Dermis microvascular lymphatic vessel endothelial cell (primary cell): ENCODE measurements at regions not wholly inside any gene's neighbourhood (a gene's known extent, or its start where the extent isn't known, plus 50 kb on each side); places are given as distances from the start of the nearest gene placed in this dataset.

ENCODE experiments used
- DNase-seq, 2 donors: peaks; one replicate each; pipeline versions ENCODE4 v3.0.0 to v3.0.0-alpha.2; 2010; ENCODE audit warnings: low read depth in 2 of 2

DNA sequence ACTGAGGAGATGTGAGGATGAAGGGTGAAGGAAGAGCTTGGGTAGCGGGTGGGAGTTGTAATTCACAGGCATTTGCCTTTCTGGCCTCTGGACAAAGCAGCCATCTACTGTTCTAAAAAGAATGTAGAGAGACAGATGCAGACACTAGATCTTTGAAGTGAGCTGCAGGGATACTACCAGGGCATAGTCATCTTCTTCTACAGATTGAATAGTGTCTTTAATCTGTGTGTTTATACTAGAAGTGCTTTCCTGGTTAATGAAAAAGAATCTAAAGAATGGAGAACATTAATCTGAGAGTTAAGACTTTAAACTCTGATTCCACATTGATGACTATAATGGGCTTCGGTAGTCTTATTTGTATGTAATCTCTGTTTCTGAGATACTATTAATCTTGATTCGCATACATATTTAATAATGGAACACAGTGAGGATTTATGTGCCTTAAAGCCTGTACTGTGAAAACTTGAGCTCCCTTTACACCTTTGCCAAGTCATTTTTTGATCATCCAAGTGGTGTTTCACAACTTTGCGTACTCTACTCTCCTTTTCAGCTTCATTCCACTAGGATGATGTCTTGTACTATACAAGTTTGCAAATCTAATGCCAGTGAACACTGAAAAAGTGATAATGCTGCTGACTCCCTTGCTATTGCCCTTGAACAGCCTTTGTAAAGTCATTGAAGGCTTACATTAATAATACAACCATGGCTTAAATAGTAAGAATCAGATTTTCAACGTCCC lies 2199.4 kb upstream of the PCDH20 start:
- DNase-seq, result no peak

DNA sequence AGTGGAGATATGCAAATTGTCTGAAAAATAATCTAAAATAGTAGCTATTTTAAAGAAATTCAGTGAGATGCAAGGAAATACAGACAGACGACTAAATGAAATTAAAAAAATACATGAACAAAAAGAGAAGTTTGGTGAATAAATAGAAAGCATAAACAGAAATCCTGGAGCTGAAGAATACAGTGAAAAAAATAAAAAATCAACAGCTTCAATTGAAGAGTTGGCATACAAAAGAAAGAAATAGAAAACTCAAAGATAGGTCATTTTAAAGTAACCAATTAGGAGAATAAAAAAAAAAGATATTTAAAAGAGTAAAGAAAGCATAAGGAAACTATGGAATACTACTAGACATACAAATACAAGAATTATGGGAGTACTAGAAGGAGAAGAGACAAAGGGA lies 2191.5 kb upstream of the PCDH20 start:
- no peak for DNase-seq

DNA sequence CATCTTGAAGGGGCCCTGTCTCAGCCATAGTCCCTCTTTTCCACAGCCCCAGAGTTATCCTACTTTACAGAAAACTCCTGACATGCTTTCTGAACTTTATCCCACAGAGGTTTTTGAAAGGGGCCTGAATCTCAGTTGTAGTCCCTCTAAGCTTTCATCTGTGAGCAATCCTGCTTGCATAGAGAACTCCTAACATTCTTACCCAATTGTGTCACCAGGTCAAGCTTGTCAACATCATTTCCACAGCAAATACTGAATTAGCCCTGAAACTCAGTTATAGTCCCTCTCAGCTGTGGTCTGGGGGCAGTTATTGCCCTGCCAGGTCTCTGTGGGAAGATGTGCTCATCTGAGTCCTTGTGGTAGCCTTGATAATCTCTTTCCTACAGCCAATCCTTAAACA lies 2190.3 kb upstream of the PCDH20 start:
- DNase-seq, result no peak

DNA sequence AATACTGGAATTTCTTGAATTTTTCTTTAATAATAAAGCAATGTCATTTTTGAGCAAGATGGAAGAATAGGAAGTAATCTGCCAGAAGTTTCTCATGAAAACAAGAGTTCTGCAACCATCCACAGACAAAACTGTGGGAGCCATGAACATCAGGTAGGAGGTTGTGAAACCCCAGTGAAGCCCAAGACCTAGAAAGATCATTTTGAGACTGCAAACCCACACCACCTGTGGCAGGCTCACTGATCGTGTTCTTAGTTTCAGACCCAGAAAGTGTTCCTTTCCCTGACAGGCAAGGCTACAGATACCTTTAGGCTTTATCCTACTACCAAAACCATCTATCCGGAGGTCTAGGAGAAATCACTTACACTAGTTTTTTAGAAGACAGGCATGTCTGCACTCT lies 2189.8 kb upstream of the PCDH20 start:
- DNase-seq, result no peak

DNA sequence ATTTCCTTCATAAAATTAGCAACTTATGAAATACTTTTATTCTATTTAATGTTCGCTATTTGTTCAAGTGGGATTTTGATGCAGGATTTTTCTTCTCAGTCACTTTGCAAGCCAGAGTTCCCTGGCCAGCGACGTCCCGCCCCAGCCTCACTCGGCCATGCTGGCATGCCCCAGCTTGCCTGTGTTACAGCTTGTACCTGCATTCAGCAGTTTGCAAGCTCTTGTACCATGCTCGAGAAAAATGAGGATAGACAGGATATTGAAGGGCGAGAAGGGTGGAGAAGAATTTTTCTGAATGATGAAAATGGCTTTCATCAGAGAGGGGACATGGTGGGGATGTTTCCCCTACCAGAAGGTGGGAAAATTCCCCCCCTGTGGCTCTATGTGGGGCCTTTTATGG lies 2180.2 kb upstream of the PCDH20 start:
- DNase-seq, result no peak

DNA sequence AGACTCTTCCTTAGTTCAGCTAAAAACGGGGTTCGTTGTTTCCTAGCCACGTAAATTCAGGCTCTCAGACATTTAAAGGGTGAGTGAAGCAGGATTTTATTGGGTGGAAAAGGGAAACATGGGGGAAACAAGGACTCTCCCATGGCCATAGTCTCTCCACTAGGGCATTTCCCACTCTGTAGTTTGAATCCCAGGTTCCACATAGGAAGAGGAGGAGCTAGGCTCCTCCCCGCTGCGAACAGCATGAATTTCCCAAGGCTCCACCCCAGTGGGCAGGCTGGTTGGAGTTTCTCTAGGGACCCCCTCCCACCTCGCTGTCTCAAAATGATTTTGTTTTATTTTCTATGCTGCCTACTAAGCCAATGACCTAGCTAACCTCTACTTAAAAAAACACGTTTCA lies 2170.8 kb upstream of the PCDH20 start:
- DNase-seq, result no peak

DNA sequence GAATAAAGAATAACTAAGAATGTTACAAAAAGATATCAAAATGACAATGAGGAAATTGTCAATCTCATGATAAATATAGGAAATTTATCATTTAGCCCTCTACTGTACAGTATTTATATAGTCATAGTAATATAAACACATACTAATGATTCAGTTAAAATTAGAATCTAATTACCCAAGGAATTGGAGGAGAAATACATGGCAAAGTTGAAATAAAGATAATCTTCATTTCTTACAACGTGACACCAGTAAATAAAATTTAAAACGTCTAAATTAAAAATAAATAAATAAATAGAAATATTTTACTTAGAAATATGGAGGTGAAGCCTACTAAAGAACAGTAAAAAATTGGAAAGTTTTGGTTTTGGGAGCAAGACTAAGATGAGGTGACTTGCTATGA lies 2163.1 kb upstream of the PCDH20 start:
- no peak for DNase-seq

DNA sequence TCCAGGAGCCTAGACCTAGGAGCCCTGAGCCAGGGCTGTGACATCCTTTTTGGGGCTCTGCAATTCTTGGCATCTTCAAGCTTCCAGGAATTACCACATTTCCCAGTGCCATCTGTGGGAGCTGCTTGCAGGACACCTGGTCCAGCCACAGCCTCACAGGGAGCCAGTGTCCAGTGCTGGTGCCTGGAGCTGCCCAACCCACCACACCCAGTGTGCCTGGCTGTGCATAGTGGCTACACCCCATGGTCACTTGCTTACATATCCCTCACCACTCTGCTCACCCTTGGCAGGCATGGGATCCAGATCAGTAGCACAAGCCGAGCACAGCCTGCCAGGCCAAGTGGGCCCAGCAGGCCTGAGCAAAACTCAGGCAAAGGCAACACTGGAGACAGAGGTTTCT lies 2151.4 kb upstream of the PCDH20 start:
- DNase-seq, result no peak

DNA sequence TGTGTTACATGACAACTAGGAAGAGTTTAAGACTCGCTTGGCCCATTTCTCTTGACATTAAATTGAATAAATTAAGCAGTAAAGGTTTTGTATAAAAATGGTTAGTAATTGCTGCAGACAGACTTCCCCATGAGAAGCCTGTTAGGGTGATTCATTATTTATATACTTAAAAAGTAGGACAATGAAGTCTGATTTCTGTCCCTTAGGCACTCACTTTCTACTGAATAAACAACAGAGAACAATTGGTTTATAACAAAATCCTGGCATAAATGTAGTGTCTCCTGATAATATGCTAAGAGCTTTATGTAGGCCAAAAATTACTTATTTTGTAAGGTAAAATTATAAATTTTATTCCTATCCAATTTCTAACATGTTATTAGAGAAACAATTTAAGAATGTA lies 2138.5 kb upstream of the PCDH20 start:
- DNase-seq, result no peak

DNA sequence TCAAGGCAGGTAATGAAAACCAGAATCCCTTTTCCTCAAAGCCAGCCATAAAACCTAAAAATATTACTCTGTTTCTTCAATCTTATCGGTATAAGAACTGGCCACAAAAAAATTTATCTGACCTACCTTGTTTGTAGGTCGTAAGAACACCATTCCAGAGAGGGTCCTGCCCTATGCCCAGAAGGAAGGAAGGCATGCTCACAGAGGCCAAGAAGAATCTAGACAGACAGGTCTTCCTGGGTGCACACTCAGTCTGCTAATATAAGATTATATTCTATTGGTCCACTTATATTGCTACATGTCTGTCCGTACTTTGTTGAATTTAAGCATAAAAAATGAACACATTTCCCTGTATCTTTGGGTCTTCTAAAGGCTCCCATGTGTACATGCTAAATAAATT lies 2136.1 kb upstream of the PCDH20 start:
- DNase-seq, result no peak

DNA sequence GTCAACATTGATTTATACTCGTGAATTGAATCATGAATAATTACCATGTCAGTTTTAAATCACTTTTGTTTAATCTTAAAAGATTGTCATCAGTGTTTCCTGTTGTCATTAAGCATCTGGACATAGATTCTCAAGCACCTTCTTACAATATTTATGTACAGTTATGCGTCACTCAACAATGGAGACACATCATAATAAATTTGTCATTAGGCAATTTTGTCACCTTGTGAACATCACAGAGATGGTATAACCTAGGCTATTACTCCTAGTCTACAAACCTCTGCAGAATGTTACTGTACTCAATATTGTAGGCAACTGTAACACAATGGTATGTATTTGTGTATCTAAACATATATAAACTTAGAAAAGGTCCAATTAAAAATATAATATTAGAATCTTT lies 2130.9 kb upstream of the PCDH20 start:
- no peak for DNase-seq

DNA sequence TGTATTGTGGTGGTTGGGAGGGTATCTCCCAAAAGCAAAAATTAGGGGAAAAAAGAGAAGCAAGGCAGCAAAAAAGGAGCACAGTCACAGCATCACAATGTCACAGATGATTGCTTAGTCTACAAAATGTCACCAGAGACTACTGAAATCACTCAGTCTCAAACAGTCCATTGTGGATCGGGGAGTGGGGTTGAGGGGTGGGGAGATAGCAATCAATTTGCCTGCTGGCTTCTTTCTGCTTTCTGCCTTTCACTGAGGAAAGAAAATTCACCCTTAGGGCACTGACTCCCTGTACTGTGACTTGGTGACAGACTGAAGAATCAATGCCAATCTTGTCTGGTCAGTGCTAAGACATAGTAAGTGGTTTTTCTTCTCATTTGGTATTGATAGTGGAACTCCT lies 2127.1 kb upstream of the PCDH20 start:
- DNase-seq, result no peak

DNA sequence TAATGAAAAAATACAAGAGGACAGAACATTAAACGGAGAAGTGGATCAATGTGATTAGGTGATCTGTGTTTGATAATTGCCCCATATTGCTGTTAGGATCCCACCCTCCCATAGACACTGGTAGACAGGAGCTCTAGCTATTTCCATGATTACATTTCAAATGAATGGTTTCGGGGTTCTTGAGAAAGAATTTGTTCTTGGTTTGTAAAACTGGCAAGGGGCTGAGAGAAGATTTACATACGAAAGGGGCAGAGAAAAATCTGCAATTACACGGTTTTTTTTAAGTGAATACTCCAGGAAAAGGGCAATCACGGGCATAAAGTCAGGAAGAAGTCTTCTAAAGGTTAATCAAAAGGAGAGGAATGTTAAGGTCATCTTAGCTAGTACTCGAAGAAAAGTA lies 2125.7 kb upstream of the PCDH20 start:
- DNase-seq, result no peak

DNA sequence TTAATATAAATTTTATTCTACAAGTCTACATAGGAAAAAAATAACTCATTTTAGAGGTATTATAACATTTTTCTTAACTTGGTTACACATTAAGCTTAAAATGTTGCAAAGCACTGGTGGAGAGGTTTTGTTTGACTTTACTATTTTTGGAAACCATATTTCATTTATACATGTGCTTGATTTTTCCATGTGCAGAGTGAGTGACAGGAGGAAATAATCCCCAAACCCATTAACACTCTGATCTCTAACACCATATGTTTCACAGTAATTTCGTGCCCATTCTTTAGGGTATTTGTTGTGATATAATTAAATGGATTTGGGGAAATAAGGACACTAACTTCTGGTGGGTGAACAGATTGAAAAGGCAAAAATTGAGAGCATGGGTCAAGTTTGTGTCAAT lies 2124.4 kb upstream of the PCDH20 start:
- DNase-seq, result no peak

DNA sequence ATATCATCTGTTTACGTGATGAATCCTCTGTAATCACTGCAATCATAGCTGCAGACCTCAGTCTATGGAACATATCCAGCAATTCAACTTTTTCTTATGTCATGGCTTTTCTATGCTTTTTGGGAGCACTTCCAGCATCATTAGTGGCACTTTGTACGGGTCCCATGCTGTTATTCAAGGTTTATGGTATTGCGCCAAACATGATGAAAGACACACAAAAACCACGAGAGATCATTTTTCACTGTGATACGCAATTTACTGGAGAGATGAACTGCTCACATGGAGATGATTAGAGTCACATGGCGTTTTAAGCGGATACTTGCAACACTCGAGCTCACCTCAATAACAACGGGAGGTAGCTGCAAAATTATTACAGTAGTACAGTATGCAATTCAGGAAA lies 2101.7 kb upstream of the PCDH20 start:
- DNase-seq, result no peak

DNA sequence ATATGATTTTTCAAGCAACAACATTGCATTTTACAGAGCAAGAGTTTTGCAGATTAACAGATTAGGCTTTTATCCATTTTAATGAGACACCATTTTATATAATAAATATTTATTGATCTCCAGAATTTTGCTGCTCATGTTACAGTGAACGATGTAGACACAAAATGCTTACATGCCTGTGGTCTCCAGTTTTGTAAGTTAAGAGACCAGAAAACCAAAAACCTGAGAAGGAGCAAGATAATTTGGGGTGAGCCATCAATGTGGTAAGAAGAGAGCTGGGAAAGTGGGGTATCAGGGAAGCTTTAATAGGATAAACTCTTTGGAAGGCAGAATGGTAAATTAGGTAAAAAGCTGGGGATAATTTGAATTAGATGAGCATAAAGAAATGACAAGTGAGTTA lies 2100.5 kb upstream of the PCDH20 start:
- no peak for DNase-seq

DNA sequence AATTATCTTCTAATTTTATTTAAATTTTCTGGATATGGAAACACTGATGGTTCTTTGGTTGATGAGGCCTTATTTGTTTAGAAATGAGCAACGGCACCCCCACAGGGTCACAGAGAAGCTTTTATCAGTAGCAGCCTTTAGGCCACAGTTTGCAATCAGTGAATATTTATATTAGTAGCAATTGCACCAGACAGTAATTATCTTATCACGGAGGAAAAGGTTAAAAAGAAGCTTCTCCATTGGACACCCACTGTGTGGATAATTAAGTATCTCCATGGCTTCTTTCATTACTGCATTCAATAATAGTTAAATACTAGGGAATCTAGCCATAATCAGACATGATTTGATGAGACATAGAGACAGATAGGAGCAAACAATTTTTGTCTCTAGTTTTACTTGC lies 2099.2 kb upstream of the PCDH20 start:
- no peak for DNase-seq

DNA sequence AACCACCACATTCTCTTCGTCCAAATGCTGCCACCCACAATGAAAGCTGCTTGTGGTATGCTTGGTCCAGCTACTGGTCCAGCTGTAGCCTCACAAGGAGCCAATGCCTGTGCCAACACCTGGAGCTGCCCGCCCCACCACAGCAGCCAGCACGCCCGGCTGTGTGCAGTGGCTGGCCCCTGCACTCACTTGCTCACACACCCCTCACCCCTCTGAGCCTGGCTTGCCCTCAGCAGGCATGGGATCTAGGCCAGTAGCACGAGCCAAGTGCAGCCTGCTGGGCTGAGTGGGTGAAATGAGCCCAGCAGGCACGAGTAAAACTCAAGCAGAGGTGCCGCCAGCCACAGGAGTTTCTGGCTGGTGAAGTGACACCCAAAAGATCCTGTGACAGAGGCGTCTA lies 2096.4 kb upstream of the PCDH20 start:
- no peak for DNase-seq

DNA sequence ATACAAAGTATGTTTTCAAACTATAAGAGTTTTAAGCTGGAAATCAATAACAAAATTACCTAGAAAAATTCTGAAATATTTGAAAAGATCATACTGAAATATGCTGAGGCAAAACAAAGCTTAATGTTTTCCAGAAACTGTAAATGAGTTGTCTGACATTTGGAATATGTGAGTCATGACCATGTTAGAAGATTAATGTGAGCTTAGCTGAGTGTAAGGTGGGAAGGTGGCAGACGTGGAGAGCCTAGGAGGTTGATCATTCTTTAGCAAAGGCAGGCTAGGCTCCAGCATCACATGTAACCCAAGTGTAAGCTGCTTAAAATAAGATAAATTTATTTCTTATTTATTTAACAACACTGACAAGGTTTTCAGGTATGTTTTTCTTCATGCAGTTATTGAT lies 2086.1 kb upstream of the PCDH20 start:
- DNase-seq, result no peak

DNA sequence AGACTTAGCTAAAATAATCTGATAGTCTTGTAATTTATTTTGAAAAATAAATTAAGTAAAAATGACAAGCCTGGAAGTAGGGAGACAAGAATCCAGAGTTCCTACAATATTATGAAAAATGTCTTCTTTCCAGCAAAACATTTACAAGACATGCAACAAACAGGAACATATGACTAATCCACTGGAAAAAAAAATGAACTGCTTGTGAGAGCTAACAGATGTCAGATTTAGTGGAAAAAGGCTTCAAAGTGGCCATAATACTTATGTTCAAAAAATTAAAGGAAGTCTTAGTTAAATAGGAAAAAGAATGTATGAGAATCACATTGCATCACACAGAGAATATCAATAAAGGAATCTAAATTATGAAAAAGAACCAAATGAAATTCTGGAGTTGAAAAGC lies 2082.0 kb upstream of the PCDH20 start:
- DNase-seq, result no peak

DNA sequence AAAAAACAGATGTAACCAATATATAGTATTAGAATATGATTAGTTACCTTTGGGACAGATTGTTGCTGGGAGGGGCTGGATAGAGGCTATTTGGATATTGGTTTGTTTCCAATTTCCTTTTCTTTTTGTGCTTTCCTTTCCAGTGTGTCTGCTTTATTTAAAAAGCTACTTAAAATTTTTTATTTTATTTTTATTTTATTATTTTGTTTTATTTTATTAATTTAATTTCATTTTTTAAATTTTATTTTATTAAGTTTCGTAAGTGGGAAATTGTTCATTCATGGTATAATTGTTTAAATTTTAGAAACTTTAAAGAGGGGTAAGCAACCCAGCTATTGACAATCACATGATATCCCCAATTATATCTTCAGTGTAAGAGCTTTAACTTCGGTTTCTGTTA lies 2077.0 kb upstream of the PCDH20 start:
- DNase-seq, result no peak

DNA sequence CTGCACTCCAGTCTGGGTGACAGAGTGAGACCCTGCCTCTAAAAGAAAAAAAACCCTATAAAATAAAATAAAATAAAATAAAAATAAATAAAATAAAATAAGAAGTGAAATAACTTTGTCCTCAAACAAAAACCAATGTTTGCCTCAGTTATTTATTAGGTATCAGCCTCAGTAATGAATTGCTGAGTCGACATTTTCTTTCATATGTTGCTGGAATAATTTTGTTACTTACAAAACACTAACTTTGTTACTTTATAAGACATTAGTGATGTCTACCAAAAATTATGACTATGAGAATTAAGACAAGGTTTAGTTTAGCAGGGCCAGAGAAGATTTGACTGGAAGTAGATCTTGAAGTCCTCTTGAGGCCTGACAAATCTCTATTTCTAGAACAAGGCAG lies 2074.5 kb upstream of the PCDH20 start:
- no peak for DNase-seq

DNA sequence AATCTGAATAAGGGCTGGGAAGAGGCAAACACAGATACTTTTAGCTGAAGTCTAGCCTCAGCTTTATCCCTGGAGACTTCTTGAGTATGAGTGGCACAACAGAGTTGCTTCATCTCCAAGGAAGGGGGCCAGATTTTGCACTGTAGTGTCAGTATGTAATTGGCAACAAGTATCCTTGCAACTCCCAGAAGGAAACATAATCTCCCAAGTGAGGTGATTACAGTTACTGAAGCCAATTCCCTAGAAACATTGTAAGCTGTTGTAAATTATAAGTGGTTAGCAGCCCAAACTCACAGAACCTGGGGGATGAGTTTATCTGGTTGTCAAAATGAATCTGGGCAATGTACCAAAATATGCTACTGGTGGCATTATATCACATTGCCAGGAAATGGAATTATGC lies 2065.7 kb upstream of the PCDH20 start:
- DNase-seq, result no peak

DNA sequence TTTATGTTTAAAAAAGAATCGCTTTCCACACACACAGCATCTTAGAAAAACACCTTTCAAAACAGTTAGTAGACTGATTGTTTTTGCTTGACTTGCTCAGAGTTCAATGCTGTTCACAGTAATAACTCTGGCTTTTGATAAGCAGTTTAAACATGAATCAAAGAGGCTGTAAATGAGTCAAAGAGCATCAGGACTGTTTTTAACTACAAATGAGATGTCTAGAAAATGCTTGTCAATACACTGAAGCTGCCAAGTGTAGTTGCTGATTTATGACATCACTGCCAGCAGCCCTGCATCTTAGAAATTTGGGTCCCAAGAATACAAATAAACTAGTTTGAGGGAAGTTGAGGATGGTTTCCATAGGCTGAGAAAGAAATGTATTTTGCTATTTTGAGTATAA lies 2057.1 kb upstream of the PCDH20 start:
- DNase-seq, result no peak
